ENCODE measurements at regions not wholly inside any gene's neighbourhood (a gene's known extent, or its start where the extent isn't known, plus 50 kb on each side); places are given as distances from the start of the nearest gene placed in this dataset.

- no peak for TF ChIP-seq CTCF (IDR thresholded peaks at IDR 0.05)
- TF ChIP-seq POLR2A (IDR thresholded peaks at IDR 0.05) = no peak
- TF ChIP-seq POLR2AphosphoS5 (IDR thresholded peaks at IDR 0.05; ENCODE audit: insufficient read depth in 1 of 2, low read depth in 1 of 2) = no peak
These were observed 1807.9 kb downstream of the MRPL39 start for GRCh38 chr21:23799376-23799775.

Measured in vagina (tissue), 2 donors.